ENCODE measurements at regions not wholly inside any gene's neighbourhood (a gene's known extent, or its start where the extent isn't known, plus 50 kb on each side); places are given as distances from the start of the nearest gene placed in this dataset.

DNA sequence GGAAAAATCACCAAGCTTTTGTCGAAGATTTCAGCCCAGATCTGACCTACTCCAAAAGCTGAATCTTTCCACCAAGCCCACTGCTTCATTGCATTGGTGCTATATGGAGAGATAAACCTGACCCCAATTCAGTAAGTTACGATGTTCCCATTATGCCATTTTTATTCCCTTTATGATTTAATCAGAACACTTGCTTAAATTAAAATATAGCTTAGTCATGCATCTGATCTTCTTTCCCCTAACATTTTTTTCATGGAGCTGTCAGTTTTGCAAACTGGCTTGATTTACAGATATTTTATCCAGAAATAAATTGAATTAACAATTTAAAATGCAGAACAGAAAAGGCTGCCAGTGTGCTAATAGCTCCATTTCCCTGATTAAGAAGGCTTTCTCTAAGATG, 503.5 kb upstream of the C1orf87 start:
- DNase-seq: no peak

DNA sequence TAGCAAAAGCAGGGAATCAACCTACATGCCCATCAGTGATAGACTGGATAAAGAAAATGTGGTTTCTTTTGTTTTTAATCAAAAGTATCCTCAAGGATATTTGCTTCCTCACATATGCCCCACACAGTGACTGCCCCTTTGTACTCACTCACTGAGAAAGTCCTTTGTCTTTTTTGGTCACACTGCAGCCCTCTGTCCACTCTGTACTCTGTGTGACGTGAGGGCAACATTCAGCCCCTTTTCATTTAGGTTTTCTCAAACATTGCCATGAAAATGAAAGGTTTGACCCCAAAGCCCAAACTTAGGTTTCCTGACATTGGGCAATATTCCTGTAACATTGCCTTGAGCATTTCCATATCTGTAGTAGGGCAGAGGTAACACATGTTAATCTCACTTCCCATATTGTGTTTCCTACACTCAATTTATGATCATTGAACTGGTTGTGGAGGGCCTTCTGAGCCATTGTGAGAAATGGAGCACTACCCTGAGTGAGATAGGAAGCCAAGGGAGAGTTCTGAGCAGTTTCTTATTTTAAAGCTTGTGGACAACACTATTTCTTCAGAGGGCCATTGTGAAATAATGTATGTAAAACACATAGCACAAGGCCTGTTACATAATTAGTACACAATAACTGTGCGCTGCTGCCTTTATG, 501.9 kb upstream of the C1orf87 start:
- no peak for DNase-seq

GRCh38 chr1:60573726-60574409, 500.3 kb upstream of the C1orf87 start:
- DNase-seq: no peak

GRCh38 chr1:60573121-60573520, 499.6 kb upstream of the C1orf87 start:
- DNase-seq: no peak

- DNase-seq: no peak
Measured at GRCh38 chr1:60572378-60572777, 498.8 kb upstream of the C1orf87 start.

GRCh38 chr1:60571811-60572210, 498.2 kb upstream of the C1orf87 start:
- no peak for DNase-seq

DNA sequence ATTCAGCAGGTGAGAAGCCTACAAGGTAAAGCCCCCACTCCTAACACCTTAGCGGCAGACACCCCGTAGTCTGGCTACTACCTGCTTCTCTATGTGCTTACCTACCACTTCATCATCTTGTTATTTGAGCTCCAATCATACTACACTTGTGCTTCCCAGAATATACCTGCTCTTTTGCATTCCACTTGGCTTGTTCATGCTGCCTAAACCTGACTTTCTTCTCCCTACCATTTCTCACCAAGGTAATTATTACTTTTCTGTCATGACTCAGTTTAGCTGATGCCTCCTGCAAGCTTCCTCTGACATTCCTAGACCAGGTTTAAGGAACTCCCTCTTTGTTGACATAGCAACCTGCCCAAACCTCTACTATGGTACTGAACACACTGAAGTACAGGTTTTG, 495.6 kb upstream of the C1orf87 start:
- DNase-seq: no peak

GRCh38 chr1:60567256-60567655, 493.7 kb upstream of the C1orf87 start:
- DNase-seq: no peak

DNA sequence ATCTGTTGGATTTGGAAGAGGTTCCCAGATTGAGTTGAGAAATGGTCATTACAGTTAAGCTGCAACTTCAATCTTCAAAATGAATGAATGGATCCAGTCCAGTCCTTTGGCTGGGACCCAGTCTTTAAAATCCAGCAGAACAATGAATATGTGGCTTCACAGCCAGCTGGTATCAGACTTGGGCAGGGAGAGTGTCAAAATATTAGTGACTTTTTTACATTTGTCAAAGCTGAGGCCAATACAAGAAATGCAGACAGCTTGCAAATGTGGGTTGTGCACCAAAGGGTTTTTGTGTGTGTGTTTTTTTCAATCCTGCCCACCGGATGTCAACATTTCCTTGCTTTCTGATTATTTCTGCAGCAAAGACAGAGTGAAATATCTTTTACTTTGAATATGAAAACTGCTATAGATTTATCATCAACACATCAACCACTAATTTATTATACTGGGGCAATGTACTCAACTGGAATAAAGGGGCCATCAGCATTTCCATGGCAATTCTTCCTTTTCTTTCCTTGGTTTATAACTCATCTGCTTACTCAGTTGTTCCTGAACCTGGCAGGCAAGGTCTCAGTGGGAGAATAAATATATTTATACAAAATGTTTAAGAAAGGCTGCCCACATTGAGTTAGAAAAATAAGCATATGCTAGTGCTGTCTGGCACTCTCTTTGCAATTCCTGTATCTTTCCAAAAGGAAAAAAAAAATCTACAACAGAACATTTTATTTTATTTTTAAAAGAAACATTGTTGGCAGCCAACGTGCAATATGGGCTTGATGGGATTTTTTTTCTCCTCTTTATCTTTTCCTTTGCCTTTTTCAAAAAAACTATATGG, 491.6 kb upstream of the C1orf87 start:
- no peak for DNase-seq

DNA sequence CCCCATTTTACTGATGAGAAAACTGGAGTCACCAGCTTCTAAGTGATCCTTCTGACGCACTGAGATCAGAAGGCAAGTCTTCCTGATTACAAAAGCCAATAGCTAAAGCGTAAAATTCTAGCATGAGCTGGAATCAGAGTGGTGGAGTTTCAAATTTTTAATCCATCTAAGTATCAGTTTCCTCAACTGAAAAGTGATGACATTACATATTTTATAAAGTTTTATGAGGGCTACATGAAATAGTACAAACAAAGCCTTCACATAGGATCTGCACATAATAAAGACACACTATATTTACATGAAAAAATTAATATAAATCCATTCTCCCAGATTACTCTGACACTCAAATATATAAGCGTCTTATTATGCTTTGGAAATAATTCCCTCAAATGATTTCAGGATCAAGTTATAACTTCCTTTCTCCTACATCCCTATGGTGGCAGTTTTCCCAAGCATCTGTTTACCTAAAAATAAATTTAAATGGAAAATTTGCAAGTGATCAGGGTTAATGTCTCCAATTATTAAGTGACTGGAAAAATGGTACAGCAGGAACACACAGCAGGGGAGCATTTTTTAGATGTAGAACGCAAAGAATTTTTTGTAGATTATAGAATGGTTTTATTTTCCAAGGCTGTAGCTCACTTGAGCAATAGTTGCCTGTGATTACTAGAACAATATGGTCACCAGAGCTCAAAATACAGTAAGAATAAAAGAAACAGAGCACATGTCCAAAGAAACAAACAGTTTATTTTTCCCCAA, 490.4 kb upstream of the C1orf87 start:
- no peak for DNase-seq

- DNase-seq: no peak
Measured at GRCh38 chr1:60562740-60563139, 489.2 kb upstream of the C1orf87 start.

DNA sequence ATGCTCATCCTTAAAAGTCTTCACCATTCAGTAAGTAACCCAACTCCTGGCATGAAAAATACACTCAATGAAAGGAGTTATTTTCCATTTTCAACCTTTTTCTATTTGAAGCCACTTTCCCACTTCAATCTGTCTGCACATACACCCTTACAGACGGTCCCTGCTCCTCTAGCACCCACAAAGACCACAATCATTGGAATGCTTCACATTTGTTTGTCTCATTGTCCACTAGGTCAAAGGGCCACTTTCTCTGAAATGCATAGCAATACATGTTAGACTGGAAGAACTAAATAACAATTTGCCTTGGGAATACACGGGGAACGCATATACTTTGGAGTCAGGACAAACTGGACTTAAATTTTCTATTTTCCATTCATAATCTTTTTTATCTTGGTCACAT, 487.1 kb upstream of the C1orf87 start:
- no peak for DNase-seq

- no peak for DNase-seq
Measured at GRCh38 chr1:60558236-60558635, 484.7 kb upstream of the C1orf87 start.

DNA sequence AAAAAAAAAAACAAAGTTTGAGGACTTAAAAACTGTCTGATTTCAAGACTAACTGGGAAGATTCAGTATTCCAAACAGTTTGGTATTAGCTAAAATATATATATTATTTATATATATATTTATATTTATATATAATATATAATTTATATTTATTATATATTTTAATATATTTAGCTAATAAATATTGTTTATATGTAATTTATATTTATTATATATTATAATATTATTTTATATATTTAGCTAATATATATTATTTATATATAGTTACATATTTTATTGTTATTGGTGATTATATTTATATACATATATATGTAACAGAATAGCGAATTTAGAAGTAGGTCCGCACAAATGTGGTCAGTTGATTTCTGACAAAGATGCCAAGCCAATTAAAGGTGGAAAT, 480.2 kb upstream of the C1orf87 start:
- DNase-seq: no peak

DNA sequence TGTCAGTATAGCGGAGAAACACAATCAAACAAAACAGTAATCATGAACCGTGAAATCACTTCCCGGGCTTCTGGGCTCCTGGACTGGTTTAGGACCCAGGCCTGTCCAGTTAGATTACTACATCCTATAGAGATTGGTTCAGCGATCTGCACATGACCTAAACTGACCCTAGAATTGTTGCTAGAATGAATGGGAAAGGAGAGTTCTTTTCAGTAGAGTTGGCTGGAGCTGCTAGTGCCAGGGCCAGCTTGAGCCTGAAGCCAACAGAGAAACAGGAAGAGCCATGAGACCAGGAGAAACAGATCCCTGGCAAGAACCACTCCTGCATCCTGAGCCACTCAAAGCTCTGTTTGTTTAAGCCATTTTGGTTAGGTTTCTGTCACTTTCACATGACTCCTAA, 474.3 kb upstream of the C1orf87 start:
- DNase-seq: no peak

DNA sequence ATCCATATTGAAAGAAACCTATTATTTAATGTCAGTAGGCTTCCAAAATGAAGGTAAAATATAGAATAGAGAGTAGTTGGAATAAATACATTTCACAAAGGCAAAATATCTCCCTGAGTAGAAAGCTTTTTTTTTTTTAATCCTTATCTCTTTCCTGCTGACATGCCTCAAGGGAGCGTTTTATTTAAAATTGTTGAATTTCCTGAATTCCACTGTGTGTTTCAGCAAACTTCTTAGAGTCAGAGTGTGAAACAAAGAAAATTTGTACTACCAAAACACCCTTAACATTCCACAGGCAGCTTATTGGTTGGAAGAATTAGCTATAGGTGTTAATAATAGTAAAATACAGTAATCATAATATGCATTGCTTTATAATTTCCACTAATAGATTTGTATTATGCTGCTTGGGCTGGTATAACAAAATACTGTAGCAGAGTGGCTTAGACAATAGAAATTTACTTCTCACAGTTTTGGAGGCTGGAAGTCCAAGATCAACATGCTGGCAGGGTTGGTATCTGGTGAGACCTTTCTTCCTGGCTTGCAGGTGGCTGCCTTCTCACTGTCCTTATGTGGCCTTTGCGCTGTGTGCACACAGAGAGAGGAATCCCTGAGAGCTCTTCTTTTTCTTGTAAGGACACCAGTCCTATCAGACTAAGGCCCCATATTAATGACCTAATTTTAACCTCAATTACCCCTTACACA, 468.4 kb upstream of the C1orf87 start:
- no peak for DNase-seq

DNA sequence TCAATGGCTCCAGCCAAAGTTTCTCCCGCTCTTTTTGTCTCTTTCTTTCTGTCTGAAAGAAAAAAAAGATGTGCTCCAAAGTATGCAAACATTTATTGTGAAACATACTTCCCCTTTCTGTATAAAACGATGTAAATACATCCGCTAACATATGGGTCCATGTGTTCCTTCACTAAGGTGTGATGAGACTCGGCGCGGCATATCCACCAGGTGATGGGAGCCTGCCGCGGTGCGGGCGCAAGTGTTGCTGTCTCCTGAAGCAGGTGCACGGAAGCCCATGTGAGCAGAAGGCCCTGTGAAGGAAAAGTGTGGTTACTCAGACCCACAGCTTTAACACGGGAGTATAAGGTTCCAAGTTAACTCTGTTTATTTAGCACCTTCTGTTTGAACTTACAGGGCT, 466.6 kb upstream of the C1orf87 start:
- no peak for DNase-seq

- DNase-seq: no peak
Measured at GRCh38 chr1:60535713-60536112, 462.1 kb upstream of the C1orf87 start.

- no peak for DNase-seq
Measured at GRCh38 chr1:60527567-60527966, 454.0 kb upstream of the C1orf87 start.

GRCh38 chr1:60516996-60517395, 443.4 kb upstream of the C1orf87 start:
- DNase-seq: no peak

DNA sequence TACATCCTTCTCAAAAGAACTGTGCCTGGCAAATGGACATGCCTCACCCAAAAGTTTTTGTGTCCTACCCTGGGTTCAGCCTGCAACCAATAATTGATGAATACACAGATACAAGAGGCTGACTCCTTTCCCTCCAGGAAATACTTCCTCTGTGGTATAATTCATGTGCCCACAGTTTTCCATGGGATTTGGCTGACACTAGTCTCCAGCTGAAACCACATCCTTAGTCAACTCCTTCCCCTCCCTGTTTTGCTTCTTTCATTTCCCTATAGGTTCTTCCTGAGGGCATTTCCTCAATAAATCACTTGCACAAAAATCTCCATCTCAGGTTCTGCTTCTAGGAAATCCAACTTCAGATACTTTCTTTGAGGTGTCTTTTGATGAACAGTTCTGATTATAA, 436.6 kb upstream of the C1orf87 start:
- DNase-seq: no peak

DNA sequence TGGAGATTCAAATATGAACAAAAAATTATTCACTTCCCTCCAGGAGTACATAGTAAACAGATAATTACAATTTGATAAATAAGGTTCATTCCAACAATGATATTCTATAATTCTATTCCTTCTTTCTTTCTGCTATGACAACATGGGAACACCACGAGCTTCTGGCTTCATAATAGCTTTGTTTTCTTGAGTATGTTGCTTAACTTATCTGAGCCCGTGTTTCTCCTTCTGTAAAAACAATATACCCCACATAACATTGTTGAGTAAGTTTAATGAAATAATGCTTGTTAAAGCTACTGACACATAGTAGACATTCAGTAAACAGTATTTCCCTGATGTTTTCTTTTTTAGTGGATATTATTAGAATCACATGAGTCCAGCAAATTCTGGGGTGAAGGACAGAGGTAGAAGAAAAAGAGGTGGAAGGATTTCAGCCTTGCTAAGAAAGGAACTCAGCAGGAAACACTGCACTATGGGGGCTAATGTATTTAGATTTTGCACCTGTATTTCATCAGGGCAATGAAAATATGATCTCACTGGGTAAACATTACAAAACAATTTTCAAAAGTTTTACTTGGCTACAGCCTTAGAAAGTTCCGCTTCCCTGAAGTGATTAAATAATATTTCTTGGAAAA, 430.8 kb upstream of the C1orf87 start:
- no peak for DNase-seq

Data from CD4-positive, alpha-beta T cell treated with Interleukin-1 beta for 1 hour (primary cell).